ENCODE measurements at regions not wholly inside any gene's neighbourhood (a gene's known extent, or its start where the extent isn't known, plus 50 kb on each side); places are given as distances from the start of the nearest gene placed in this dataset.
"Not testable (repeated sequence)": the region's sequence is repeated elsewhere in the genome, so short reads cannot be mapped to it uniquely, and the experiment has no call there.

- DNase-seq = no peak
These were observed 68.8 kb upstream of the ARID1A start for GRCh38 chr1:26626994-26627393.

GRCh38 chr1:26627954-26628353 is 67.9 kb upstream of the ARID1A start:
- peak; percentile 82 to 95 for DNase-seq

DNA sequence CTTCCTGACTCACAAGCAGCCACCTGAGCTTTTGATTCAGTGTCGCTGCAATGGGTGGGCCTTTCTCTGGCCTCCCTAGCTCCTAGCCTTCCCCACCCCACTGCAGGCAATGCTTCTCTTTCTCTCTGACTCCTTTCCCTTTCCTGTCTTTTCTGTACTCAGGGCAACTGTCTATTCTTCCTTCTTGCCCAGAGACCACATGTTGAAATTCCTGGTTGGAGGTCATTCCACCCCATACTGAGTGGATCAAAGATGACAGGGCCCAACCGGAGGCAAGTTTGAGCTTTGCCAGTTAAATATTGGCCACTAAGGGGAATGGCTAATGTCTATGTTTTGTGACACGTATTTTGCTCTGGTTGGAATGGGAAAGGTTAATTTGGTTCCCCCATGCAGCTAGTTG is 65.2 kb upstream of the ARID1A start:
- DNase-seq = no peak

GRCh38 chr1:26635800-26636199 is 60.0 kb upstream of the ARID1A start:
- DNase-seq = not testable (repeated sequence)

DNA sequence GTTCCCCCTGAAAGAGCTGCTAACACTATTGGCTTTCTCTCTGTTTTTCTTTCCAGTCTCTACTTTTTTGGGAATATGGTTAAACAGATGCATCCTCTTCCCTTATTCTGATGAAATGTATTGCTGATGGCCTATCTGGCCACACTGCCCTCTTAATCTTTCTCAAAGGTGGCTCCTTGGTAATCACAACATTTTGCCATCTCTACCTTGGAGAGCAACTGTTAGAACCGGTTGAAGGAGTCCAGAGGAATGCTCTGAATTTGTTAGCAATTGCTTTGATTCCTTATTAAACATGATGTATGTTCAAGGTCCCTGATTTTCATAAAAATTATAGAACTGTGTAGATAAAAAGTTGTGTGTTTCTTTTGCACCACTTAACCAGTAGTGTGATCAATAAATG is 50.1 kb upstream of the ARID1A start:
- DNase-seq = no peak
